Liver (tissue), 3 donors: ENCODE measurements at regions not wholly inside any gene's neighbourhood (a gene's known extent, or its start where the extent isn't known, plus 50 kb on each side); places are given as distances from the start of the nearest gene placed in this dataset.

Source experiments
- ATF3 ChIP-seq: IDR thresholded peaks from 2 replicates; pipeline ENCODE4 v1.6.1; 2016; ENCODE audit warnings: antibody characterized with exemption
- GABPA ChIP-seq, 2 donors: IDR thresholded peaks in 1 of 2; conservative IDR thresholded peaks in 1 of 2; 2 replicates each; pipeline ENCODE4 v1.6.1; 2016; ENCODE audit warnings: antibody characterized with exemption in 2 of 2, mild to moderate bottlenecking in 1 of 2, moderate library complexity in 1 of 2
- HNF4A ChIP-seq, 2 donors: conservative IDR thresholded peaks; 2 replicates each; pipeline ENCODE4 v1.6.1; 2016; ENCODE audit warnings: antibody characterized with exemption in 2 of 2, mild to moderate bottlenecking in 2 of 2
- JUND ChIP-seq, 2 donors: IDR thresholded peaks; 2 replicates each; pipeline ENCODE4 v1.6.1; 2016; ENCODE audit warnings: antibody characterized with exemption in 2 of 2
- RAD21 ChIP-seq, 2 donors: IDR thresholded peaks; 2 replicates each; pipeline ENCODE4 v1.6.1; 2016; ENCODE audit warnings: antibody characterized with exemption in 2 of 2, mild to moderate bottlenecking in 2 of 2
- REST ChIP-seq: IDR thresholded peaks from 2 replicates; pipeline ENCODE4 v1.6.1; 2016; ENCODE audit warnings: antibody characterized with exemption, mild to moderate bottlenecking
- RXRA ChIP-seq, 2 donors: IDR thresholded peaks; 2 replicates each; pipeline ENCODE4 v1.6.1; 2017 to 2018; ENCODE audit warnings: antibody characterized with exemption in 2 of 2, mild to moderate bottlenecking in 1 of 2
- TAF1 ChIP-seq: conservative IDR thresholded peaks from 2 replicates; pipeline ENCODE4 v1.6.1; 2016; ENCODE audit warnings: antibody characterized with exemption, mild to moderate bottlenecking
- TF ChIP-seq, protein P1 (sequence below): fragments of 150-350 bp; IDR thresholded peaks from 2 replicates; pipeline ENCODE4 v1.5.1; 2017; ENCODE audit warnings: improper control_type of control experiment, low read depth, low read length; ENCODE audit not compliant: missing input control
- TF ChIP-seq, protein P2 (sequence below): IDR thresholded peaks from 2 replicates; pipeline ENCODE4 v1.6.1; 2016; ENCODE audit warnings: antibody characterized with exemption
- donor health status: healthy.
- donor health status: healthy.

GRCh38 chr7:94190599-94191061 is 186.5 kb upstream of the BET1 start:
- TF ChIP-seq, protein P1, sequence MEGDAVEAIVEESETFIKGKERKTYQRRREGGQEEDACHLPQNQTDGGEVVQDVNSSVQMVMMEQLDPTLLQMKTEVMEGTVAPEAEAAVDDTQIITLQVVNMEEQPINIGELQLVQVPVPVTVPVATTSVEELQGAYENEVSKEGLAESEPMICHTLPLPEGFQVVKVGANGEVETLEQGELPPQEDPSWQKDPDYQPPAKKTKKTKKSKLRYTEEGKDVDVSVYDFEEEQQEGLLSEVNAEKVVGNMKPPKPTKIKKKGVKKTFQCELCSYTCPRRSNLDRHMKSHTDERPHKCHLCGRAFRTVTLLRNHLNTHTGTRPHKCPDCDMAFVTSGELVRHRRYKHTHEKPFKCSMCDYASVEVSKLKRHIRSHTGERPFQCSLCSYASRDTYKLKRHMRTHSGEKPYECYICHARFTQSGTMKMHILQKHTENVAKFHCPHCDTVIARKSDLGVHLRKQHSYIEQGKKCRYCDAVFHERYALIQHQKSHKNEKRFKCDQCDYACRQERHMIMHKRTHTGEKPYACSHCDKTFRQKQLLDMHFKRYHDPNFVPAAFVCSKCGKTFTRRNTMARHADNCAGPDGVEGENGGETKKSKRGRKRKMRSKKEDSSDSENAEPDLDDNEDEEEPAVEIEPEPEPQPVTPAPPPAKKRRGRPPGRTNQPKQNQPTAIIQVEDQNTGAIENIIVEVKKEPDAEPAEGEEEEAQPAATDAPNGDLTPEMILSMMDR, result no peak
- no peak for TF ChIP-seq HNF4A (conservative IDR thresholded peaks at IDR 0.05)
- TF ChIP-seq REST, result no peak
- TF ChIP-seq GABPA (IDR thresholded peaks at IDR 0.05 in 1 of 2, conservative IDR thresholded peaks at IDR 0.05 in 1 of 2), result no peak
- no peak for TF ChIP-seq ATF3
- TF ChIP-seq JUND (IDR thresholded peaks at IDR 0.05), result no peak
- no peak for TF ChIP-seq RAD21 (IDR thresholded peaks at IDR 0.05)
- no peak for TF ChIP-seq TAF1
- no peak for TF ChIP-seq RXRA (IDR thresholded peaks at IDR 0.05)
- TF ChIP-seq, protein P2, sequence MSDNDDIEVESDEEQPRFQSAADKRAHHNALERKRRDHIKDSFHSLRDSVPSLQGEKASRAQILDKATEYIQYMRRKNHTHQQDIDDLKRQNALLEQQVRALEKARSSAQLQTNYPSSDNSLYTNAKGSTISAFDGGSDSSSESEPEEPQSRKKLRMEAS, result no peak
